ENCODE measurements at regions not wholly inside any gene's neighbourhood (a gene's known extent, or its start where the extent isn't known, plus 50 kb on each side); places are given as distances from the start of the nearest gene placed in this dataset.

DNA sequence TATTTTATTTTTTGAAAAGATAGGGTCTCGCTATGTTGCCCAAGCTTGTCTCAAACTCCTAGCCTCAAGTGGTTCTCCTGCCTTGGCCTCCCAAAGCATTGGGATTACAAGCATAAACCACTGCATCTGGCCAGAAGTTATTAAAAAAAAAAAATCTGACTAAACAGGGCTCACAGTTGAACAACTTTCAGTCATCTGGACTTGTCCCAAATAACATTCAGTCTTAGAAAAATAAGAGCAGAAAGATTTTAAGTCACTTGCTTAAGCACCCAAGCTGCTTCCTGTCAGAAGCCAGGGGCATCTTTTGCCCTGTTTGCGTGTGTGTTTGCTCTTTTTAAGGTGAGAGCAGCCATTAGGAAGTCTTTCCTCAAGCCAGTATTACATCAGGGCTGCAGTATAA lies 286.8 kb downstream of the LMO4 start:
- DNase-seq (ENCODE audit: low read depth): no peak
- H3K4me3 ChIP-seq (ENCODE audit: low read depth, low read length): no peak overlapping the region
- TF ChIP-seq, protein P1, sequence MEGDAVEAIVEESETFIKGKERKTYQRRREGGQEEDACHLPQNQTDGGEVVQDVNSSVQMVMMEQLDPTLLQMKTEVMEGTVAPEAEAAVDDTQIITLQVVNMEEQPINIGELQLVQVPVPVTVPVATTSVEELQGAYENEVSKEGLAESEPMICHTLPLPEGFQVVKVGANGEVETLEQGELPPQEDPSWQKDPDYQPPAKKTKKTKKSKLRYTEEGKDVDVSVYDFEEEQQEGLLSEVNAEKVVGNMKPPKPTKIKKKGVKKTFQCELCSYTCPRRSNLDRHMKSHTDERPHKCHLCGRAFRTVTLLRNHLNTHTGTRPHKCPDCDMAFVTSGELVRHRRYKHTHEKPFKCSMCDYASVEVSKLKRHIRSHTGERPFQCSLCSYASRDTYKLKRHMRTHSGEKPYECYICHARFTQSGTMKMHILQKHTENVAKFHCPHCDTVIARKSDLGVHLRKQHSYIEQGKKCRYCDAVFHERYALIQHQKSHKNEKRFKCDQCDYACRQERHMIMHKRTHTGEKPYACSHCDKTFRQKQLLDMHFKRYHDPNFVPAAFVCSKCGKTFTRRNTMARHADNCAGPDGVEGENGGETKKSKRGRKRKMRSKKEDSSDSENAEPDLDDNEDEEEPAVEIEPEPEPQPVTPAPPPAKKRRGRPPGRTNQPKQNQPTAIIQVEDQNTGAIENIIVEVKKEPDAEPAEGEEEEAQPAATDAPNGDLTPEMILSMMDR (IDR thresholded peaks at IDR 0.05; ENCODE audit: insufficient read depth, low read depth, low read length): no peak

DNA sequence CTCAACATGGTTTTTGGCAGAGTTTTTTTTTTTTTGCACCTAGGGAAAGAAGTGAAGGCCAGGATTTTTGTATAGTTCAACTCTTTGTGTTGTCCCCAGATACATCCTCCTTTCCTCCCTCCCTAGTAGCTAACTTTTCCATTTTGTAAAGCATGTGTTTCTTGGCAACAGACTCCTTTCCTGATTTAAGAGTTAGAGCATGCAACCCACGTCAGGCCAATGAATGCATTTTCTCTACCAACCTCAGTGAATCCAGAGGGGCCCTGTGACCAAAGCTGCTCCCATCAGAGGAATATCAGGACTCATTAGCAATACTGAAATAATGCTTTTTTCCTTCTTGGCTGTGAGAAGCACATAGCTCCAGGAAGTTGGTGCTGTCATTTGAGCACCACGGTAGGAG lies 287.2 kb downstream of the LMO4 start:
- no peak overlapping the region for H3K4me3 ChIP-seq (ENCODE audit: low read depth, low read length)
- DNase-seq (ENCODE audit: low read depth): no peak
- TF ChIP-seq, protein P1 (IDR thresholded peaks at IDR 0.05; ENCODE audit: insufficient read depth, low read depth, low read length): no peak

DNA sequence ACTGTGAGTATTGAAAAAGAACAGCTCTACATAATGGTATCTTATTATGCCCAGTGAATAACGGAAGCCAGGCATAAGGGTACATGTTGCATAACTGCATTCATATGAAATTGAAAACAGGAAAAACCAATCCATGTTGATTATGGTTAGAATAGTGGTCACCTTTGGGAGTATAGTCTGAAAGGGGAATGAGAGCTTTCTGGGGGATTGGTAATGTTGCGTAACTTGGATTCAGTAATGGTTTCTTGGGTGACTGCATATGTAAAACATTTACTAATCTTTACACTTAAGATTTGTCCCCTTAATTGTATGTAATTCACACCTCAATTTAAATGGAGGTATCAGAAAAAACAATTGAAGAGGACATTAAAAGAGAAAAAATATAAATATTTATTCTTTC lies 292.1 kb downstream of the LMO4 start:
- DNase-seq (ENCODE audit: low read depth): no peak
- TF ChIP-seq, protein P1 (IDR thresholded peaks at IDR 0.05; ENCODE audit: insufficient read depth, low read depth, low read length): no peak
- no peak overlapping the region for H3K4me3 ChIP-seq (ENCODE audit: low read depth, low read length)

DNA sequence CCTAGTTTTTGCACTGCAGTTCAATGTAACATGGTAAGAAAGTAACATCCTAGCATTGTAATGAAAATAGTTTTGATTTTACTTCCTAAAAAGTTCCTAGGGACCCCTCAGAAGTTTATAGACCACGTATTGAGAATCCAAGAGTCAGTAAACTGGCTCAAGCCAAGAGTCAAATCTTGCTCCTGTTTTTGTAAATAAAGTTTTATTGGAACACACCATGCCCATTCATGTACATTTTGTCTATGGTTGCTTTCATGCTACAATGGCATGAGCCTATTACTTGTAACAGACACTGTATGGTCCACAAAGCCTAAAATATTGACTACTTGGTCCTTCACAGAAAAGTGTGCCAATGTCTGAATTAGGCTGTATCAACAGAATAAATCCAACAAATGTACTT lies 301.0 kb downstream of the LMO4 start:
- DNase-seq (ENCODE audit: low read depth): no peak
- TF ChIP-seq, protein P1 (IDR thresholded peaks at IDR 0.05; ENCODE audit: insufficient read depth, low read depth, low read length): no peak
- H3K4me3 ChIP-seq (ENCODE audit: low read depth, low read length): no peak overlapping the region

DNA sequence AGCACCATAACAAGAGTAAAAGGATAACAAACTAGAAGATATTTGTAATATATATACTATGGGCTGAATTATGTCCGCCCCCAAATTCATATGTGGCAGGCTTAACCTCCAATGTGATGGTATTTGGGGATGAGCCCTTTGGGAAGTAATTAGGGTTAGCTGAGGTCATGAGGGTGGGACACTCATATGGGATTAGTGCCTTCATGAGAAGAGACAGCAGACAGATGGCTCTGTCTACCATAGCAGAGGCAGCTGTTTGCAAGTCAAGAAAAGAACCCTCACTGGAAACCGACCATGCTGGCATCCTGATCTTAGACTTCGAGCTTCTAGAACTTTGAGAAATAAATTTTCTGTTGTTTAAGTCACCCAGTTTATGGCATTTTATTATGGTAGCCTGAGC lies 303.6 kb downstream of the LMO4 start:
- no peak for DNase-seq (ENCODE audit: low read depth)
- TF ChIP-seq, protein P1 (IDR thresholded peaks at IDR 0.05; ENCODE audit: insufficient read depth, low read depth, low read length): no peak
- no peak overlapping the region for H3K4me3 ChIP-seq (ENCODE audit: low read depth, low read length)

DNA sequence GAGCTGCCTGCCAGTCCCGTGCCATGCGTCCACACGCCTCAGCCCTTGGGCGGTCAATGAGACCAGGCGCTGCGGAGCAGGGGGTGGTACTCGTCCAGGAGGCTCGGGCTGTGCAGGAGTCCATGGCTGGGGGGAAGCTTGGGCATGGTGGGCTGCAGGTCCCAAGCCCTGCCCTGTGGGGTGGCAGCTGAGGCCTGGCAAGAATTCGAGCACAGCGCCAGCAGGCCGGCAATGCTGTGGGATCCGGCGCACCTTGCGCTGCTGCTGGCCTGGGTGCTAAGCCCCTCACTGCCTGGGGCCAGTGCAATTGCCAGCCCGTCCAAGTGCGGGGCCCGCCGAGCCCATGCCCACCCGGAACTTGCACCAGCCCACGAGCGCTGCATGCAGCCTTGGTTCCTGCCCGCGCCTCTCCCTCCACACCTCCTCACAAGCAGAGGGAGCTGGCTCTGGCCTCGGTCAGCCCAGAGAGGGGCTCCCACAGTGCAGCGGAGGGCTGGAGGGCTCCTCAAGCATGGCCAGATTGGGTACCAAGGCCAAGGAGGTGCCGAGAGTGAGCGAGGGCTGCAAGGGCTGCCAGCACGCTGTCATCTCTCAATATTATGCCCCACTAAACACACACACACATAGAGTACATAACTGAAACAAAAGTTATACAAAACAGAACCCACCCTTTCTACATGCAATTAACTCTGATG lies 307.7 kb downstream of the LMO4 start:
- no peak overlapping the region for H3K4me3 ChIP-seq (ENCODE audit: low read depth, low read length)
- TF ChIP-seq, protein P1 (IDR thresholded peaks at IDR 0.05; ENCODE audit: insufficient read depth, low read depth, low read length): no peak
- DNase-seq (ENCODE audit: low read depth): no peak

DNA sequence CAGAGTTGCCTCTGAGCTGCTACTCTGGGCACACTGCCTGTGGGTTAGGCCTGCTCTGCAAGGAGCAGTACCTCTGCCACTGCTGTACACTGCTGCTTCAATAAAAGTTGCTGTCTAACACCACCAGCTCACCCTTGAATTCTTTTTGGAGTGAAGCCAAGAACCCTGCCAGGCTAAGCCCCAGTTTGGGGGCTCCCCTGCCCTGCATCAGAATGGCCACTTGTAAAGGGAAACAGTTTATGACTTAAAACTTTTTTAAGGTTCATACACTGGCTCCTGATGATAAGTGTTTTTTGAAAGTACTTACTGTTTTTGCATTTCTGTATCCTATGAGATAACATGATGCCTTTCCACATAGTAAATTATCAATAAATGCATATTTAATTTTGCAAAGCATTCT lies 310.0 kb downstream of the LMO4 start:
- TF ChIP-seq, protein P1 (IDR thresholded peaks at IDR 0.05; ENCODE audit: insufficient read depth, low read depth, low read length): no peak
- no peak overlapping the region for H3K4me3 ChIP-seq (ENCODE audit: low read depth, low read length)
- no peak for DNase-seq (ENCODE audit: low read depth)
